H9 (cell line): ENCODE measurements at regions not wholly inside any gene's neighbourhood (a gene's known extent, or its start where the extent isn't known, plus 50 kb on each side); places are given as distances from the start of the nearest gene placed in this dataset.

ENCODE experiments used
- DNase-seq: peaks from one replicate; pipeline ENCODE4 v3.0.0-alpha.2; 2017
- H2AFZ ChIP-seq: one replicate; pipeline ENCODE4 v1.6.1; 2013; ENCODE audit warnings: mild to moderate bottlenecking, low read length, control low read depth, moderate library complexity
- H2AK5ac ChIP-seq: 2 replicates; pipeline ENCODE4 v1.6.1; 2013; ENCODE audit warnings: low read length, control low read depth, mixed read lengths; ENCODE audit not compliant: insufficient read length
- H2BK120ac ChIP-seq: one replicate; pipeline ENCODE4 v1.6.1; 2013; ENCODE audit warnings: low read depth, mild to moderate bottlenecking, low read length, control low read depth, inconsistent platforms; ENCODE audit not compliant: poor library complexity, severe bottlenecking
- H2BK12ac ChIP-seq: 2 replicates; pipeline ENCODE4 v1.6.1; 2013; ENCODE audit warnings: low read length, control low read depth, mixed read lengths, low read depth; ENCODE audit not compliant: insufficient read length
- H2BK15ac ChIP-seq: 2 replicates; pipeline ENCODE4 v1.6.1; 2013; ENCODE audit warnings: low read depth, low read length, control low read depth
- H2BK20ac ChIP-seq: one replicate; pipeline ENCODE4 v1.6.1; 2013; ENCODE audit warnings: low read depth, mild to moderate bottlenecking, low read length, control low read depth, inconsistent platforms; ENCODE audit not compliant: poor library complexity, severe bottlenecking
- H2BK5ac ChIP-seq: 2 replicates; pipeline ENCODE4 v1.6.1; 2013; ENCODE audit warnings: low read length, control low read depth, mixed read lengths; ENCODE audit not compliant: insufficient read length
- H3K14ac ChIP-seq: 2 replicates; pipeline ENCODE4 v1.6.1; 2013; ENCODE audit warnings: low read length, control low read depth; ENCODE audit not compliant: insufficient read depth
- H3K18ac ChIP-seq: 2 replicates; pipeline ENCODE4 v1.6.1; 2013; ENCODE audit warnings: low read depth, mild to moderate bottlenecking, mixed read lengths, low read length, control low read depth; ENCODE audit not compliant: insufficient read length
- H3K23ac ChIP-seq: 2 replicates; pipeline ENCODE4 v1.6.1; 2013; ENCODE audit warnings: low read length, control low read depth, mixed read lengths, low read depth; ENCODE audit not compliant: insufficient read length
- H3K23me2 ChIP-seq: 2 replicates; pipeline ENCODE4 v1.6.1; 2013; ENCODE audit warnings: low read depth, mild to moderate bottlenecking, mixed read lengths, low read length, control low read depth; ENCODE audit not compliant: insufficient read length, poor library complexity, severe bottlenecking
- H3K27ac ChIP-seq: 2 replicates; pipeline ENCODE4 v1.5.1; 2013; ENCODE audit warnings: low read length, control low read depth, mixed read lengths, low read depth; ENCODE audit not compliant: insufficient read length
- H3K27me3 ChIP-seq: 2 replicates; pipeline ENCODE4 v1.6.1; 2013; ENCODE audit warnings: low read length, control low read depth, inconsistent platforms; ENCODE audit not compliant: insufficient read depth
- H3K4ac ChIP-seq: 2 replicates; pipeline ENCODE4 v1.6.1; 2013; ENCODE audit warnings: low read depth, mild to moderate bottlenecking, control low read depth, inconsistent platforms, low read length, moderate library complexity
- H3K4me1 ChIP-seq: 2 replicates; pipeline ENCODE4 v1.6.1; 2013; ENCODE audit warnings: low read length, control low read depth, inconsistent platforms; ENCODE audit not compliant: insufficient read depth
- H3K4me2 ChIP-seq: 2 replicates; pipeline ENCODE4 v1.6.1; 2013; ENCODE audit warnings: low read length, control low read depth, mixed read lengths; ENCODE audit not compliant: insufficient read length, insufficient read depth
- H3K56ac ChIP-seq: 2 replicates; pipeline ENCODE4 v1.6.1; 2013; ENCODE audit warnings: low read depth, mild to moderate bottlenecking, mixed read lengths, low read length, control low read depth; ENCODE audit not compliant: insufficient read length
- H3K79me1 ChIP-seq: 2 replicates; pipeline ENCODE4 v1.6.1; 2013; ENCODE audit warnings: low read depth, mild to moderate bottlenecking, moderate library complexity, low read length, control low read depth, inconsistent platforms; ENCODE audit not compliant: insufficient read depth, poor library complexity, severe bottlenecking
- H3K79me2 ChIP-seq: 2 replicates; pipeline ENCODE4 v1.6.1; 2013; ENCODE audit warnings: low read length, control low read depth, inconsistent platforms; ENCODE audit not compliant: insufficient read depth
- H3K9ac ChIP-seq: 2 replicates; pipeline ENCODE4 v1.6.1; 2013; ENCODE audit warnings: low read length, control low read depth, mixed read lengths; ENCODE audit not compliant: insufficient read length; ENCODE audit errors: extremely low read depth
- H3K9me3 ChIP-seq: one replicate; pipeline ENCODE4 v1.6.1; 2013; ENCODE audit warnings: low read depth, low read length, inconsistent platforms; ENCODE audit not compliant: control insufficient read depth
- H3T11ph ChIP-seq: one replicate; pipeline ENCODE4 v1.6.1; 2013; ENCODE audit warnings: mild to moderate bottlenecking, low read length, control low read depth, inconsistent platforms
- H4K20me1 ChIP-seq: one replicate; pipeline ENCODE4 v1.6.1; 2013; ENCODE audit not compliant: control insufficient read depth, insufficient read length, insufficient read depth
- H4K5ac ChIP-seq: 2 replicates; pipeline ENCODE4 v1.6.1; 2013; ENCODE audit warnings: low read depth, mild to moderate bottlenecking, mixed read lengths, low read length, control low read depth; ENCODE audit not compliant: insufficient read length
- H4K8ac ChIP-seq: replicated peaks from 2 replicates; pipeline ENCODE4 v1.6.1; 2013; ENCODE audit warnings: low read length, control low read depth, mixed read lengths, low read depth; ENCODE audit not compliant: insufficient read length
- H4K91ac ChIP-seq: 2 replicates; pipeline ENCODE4 v1.6.1; 2013; ENCODE audit warnings: low read depth, mild to moderate bottlenecking, moderate library complexity, mixed read lengths, low read length, control low read depth; ENCODE audit not compliant: insufficient read length
- H3K27ac Mint-ChIP-seq, 3 experiments: 2 replicates in 2 of 3; 3 replicates in 1 of 3; pipeline ENCODE4 v1.8.0; 2020 to 2021; ENCODE audit warnings: mixed read lengths in 3 of 3, mild to moderate bottlenecking in 1 of 3, moderate library complexity in 1 of 3
- H3K27me3 Mint-ChIP-seq: 2 replicates; pipeline ENCODE4 v1.8.0; 2021; ENCODE audit warnings: low read depth, mild to moderate bottlenecking, moderate library complexity, mixed read lengths
- H3K36me3 Mint-ChIP-seq, 3 experiments: 2 replicates in 2 of 3; 3 replicates in 1 of 3; pipeline ENCODE4 v1.8.0; 2020 to 2021; ENCODE audit warnings: low read depth in 3 of 3, mixed read lengths in 3 of 3; ENCODE audit not compliant: insufficient read depth in 1 of 3
- H3K4me1 Mint-ChIP-seq, 2 experiments: 2 replicates each; pipeline ENCODE4 v1.8.0; 2020; ENCODE audit warnings: mixed read lengths in 2 of 2
- H3K4me3 Mint-ChIP-seq, 2 experiments: 2 replicates in 1 of 2; 3 replicates in 1 of 2; pipeline ENCODE4 v1.8.0; 2020 to 2021; ENCODE audit warnings: mild to moderate bottlenecking in 2 of 2, mixed read lengths in 2 of 2, moderate library complexity in 1 of 2
- H3K9me3 Mint-ChIP-seq, 2 experiments: 2 replicates in 1 of 2; 3 replicates in 1 of 2; pipeline ENCODE4 v1.8.0; 2020; ENCODE audit warnings: mild to moderate bottlenecking in 2 of 2, mixed read lengths in 2 of 2, moderate library complexity in 1 of 2
- CTCF ChIP-seq: fragments of 200-600 bp; sonication (generic); conservative IDR thresholded peaks from 3 replicates; pipeline ENCODE4 v1.8.0; 2021; ENCODE audit warnings: antibody characterized with exemption, mild to moderate bottlenecking

- peaks cover 13 to 31% (median 19%) of the 10 kb centered on the region in 3 experiments for H3K36me3 Mint-ChIP-seq
Observed at GRCh38 chr9:10869687-10870086, 256.9 kb upstream of the PTPRD start.

More at GRCh38 chr9:10869687-10870086, 256.9 kb upstream of the PTPRD start:
- Histone ChIP-seq H3K27me3 (no peaks in the 10 kb centered on the region), H3K9ac (no peak overlapping the region), H2AK5ac (no peak overlapping the region), H3K14ac (no peak overlapping the region), H3K4me2 (no peak overlapping the region), H4K20me1 (no peaks in the 10 kb centered on the region), H2BK5ac (no peak overlapping the region), H3K23ac (no peak overlapping the region), H3K23me2 (no peaks in the 10 kb centered on the region), H2BK20ac (no peak overlapping the region), H3K27ac (no peak overlapping the region), H4K8ac (no peak overlapping the region), H4K5ac (no peak overlapping the region), H3K9me3 (no peaks in the 10 kb centered on the region), H2BK120ac (no peak overlapping the region), H3T11ph (no peak overlapping the region), H2BK15ac (no peak overlapping the region), H3K18ac (no peak overlapping the region), H3K4me1 (no peaks in the 10 kb centered on the region), H3K79me2 (no peaks in the 10 kb centered on the region), H3K56ac (no peak overlapping the region), H3K79me1 (no peaks in the 10 kb centered on the region), H3K4ac (no peak overlapping the region), H2BK12ac (no peak overlapping the region), H4K91ac (no peak overlapping the region), H2AFZ (no peak overlapping the region)
- DNase-seq: no peak
- H3K27ac Mint-ChIP-seq: peak overlapping the region in 1 of 3 experiments; percentile 71; a peak in 2 of 7 replicates
- H3K4me3 Mint-ChIP-seq: no peak overlapping the region
- H3K4me1 Mint-ChIP-seq: peaks cover 8 to 9% of the 10 kb centered on the region in 2 experiments
- no peak for TF ChIP-seq CTCF
- peaks cover 24 to 25% of the 10 kb centered on the region in 2 experiments for H3K9me3 Mint-ChIP-seq
- H3K27me3 Mint-ChIP-seq: no peaks in the 10 kb centered on the region
